Activated CD4-positive, alpha-beta memory T cell treated with anti-CD3 and anti-CD28 coated beads, Interleukin-2, amount 10 ng/mL, durations not matched to agents 7 days and 5 days (primary cell): ENCODE measurements at regions not wholly inside any gene's neighbourhood (a gene's known extent, or its start where the extent isn't known, plus 50 kb on each side); places are given as distances from the start of the nearest gene placed in this dataset.

Experiments
- CTCF ChIA-PET: fragments of 350-600 bp; sonication (Branson Sonifier 250); formaldehyde crosslinking; loops from one replicate; lab custom pipeline; 2021; ENCODE audit warnings: antibody characterized with exemption, inconsistent platforms; lab: Charles Lee
- POLR2A ChIA-PET: fragments of 350-600 bp; sonication (Branson Sonifier 250); formaldehyde crosslinking; loops from one replicate; lab custom pipeline; 2021; ENCODE audit warnings: antibody characterized with exemption; lab: Charles Lee
- DNase-seq: peaks from one replicate; pipeline ENCODE4 v3.0.0-alpha.2; 2020
- H3K27ac Mint-ChIP-seq: one replicate; pipeline ENCODE4 v1.8.0; 2021; ENCODE audit warnings: mild to moderate bottlenecking, mixed read lengths
- H3K27me3 Mint-ChIP-seq: one replicate; pipeline ENCODE4 v1.8.0; 2021; ENCODE audit warnings: mixed read lengths
- H3K36me3 Mint-ChIP-seq: one replicate; pipeline ENCODE4 v1.8.0; 2021; ENCODE audit warnings: low read depth, mixed read lengths
- H3K4me1 Mint-ChIP-seq: one replicate; pipeline ENCODE4 v1.8.0; 2021; ENCODE audit warnings: mixed read lengths
- H3K4me3 Mint-ChIP-seq: one replicate; pipeline ENCODE4 v1.8.0; 2021; ENCODE audit warnings: mild to moderate bottlenecking, mixed read lengths
- H3K9me3 Mint-ChIP-seq: one replicate; pipeline ENCODE4 v1.8.0; 2021; ENCODE audit warnings: mixed read lengths

DNA sequence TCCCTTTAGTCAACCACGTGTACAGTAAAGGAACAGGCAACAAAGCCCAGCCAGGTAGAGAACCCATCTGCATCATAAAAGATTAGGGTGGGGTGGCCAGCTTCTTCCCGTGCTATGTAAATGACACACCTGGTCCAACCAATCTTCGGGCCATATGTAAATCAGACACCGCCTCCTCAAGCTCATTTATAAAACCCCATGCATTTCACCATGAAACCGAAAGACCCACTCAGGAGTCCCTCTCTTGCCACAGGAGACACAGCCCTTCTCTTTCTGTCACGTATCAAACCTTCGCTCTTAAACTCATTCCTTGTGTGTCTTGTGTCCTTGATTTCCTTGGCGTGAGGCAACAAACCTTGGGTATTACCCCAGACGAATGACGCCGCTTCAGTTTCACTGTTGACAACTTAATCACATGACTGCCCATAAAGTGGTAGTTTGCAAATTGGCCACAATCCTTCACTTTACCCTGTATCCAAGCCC is 59.8 kb upstream of the TBPL2 start:
- CTCF ChIA-PET: no interaction called here
- Mint-ChIP-seq H3K27me3 (peaks cover 18% of the 10 kb centered on the region), H3K27ac (no peak overlapping the region), H3K9me3 (no peaks in the 10 kb centered on the region), H3K4me3 (no peak overlapping the region), H3K4me1 (no peaks in the 10 kb centered on the region), H3K36me3 (no peaks in the 10 kb centered on the region)
- no peak for DNase-seq
- POLR2A ChIA-PET: no interaction called here

DNA sequence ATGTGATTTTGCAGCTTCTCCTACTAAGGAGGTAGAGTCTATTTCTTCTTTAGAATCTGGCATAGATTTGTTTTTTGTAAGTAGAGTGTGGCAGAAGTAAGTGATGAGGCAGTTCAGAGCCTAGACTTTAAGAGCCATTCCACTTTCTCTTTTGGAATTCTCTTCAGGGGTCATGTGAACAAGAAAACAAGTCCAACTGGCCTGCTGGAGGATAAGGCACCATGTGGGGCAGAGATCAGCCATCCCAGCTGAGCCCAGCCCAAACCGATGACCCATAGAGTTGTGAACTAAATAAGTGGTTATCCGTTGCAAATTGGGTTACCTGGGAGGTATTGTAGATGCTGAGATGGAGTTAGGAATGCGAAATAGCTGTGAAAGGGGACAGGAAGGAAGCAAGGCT is 60.3 kb upstream of the TBPL2 start:
- Mint-ChIP-seq H3K36me3 (no peaks in the 10 kb centered on the region), H3K4me3 (no peak overlapping the region), H3K9me3 (no peaks in the 10 kb centered on the region), H3K27me3 (peaks cover 15% of the 10 kb centered on the region), H3K4me1 (no peaks in the 10 kb centered on the region), H3K27ac (no peak overlapping the region)
- no peak for DNase-seq
- ChIA-PET POLR2A (no interaction called here), CTCF (no interaction called here)

DNA sequence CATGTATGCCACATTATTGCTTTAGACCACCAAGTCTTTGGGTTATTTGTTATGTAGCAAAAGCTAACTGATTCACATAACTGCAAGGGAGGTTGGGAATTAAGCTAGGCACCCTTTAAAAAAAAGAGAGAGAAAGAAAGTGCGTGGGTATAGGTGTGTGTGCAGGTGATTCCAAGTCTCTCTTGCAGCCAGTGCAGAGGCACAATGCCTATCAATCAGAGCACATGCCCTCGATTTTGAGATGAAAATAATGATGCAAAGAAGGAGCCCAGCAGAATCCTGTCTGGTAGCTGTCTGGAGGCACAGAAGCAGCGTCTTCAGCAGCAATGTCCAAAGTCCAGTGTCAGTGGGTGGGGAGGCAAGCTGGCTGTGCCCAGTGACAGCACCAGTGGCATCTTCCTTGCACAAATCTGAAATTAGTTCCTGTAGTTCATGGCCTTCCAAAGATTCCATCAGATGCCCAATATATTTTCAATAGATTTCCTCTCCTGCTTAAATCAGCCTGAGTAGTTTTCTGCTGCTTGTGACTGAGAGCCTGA is 62.4 kb upstream of the TBPL2 start:
- Mint-ChIP-seq H3K4me1 (no peaks in the 10 kb centered on the region), H3K9me3 (no peaks in the 10 kb centered on the region), H3K4me3 (no peak overlapping the region), H3K27me3 (peaks cover 7% of the 10 kb centered on the region), H3K27ac (no peak overlapping the region), H3K36me3 (no peaks in the 10 kb centered on the region)
- ChIA-PET POLR2A (no interaction called here), CTCF (interaction anchor here (1.2 kb wide), 1 partner anchor 56 kb away, joined by 3 read pairs; no protein-coding TSS in a partner anchor)
- DNase-seq: no peak

DNA sequence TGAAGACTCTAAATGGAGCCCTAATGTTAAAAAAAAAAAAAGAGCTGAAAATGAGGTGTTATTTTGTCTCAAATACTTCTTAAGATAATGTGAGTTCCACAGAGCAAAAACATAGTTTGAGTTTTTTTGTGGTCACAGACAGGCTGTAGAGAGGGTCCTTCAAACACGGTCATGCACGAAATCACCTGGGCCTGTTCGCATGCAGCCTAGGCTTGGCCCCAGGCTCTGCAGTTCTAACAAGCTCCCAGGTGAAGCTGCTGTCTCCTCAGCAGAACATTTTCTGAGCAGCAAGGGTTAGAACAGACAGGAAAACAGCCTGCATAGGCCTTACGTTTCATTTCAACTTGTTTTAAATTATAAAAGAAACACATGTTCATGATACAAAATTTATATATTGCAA is 65.4 kb upstream of the TBPL2 start:
- no peaks in the 10 kb centered on the region for H3K36me3 Mint-ChIP-seq
- H3K4me1 Mint-ChIP-seq: no peaks in the 10 kb centered on the region
- CTCF ChIA-PET: no interaction called here
- POLR2A ChIA-PET: no interaction called here
- no peak overlapping the region for H3K27ac Mint-ChIP-seq
- no peak for DNase-seq
- H3K4me3 Mint-ChIP-seq: no peak overlapping the region
- no peaks in the 10 kb centered on the region for H3K9me3 Mint-ChIP-seq
- no peaks in the 10 kb centered on the region for H3K27me3 Mint-ChIP-seq

DNA sequence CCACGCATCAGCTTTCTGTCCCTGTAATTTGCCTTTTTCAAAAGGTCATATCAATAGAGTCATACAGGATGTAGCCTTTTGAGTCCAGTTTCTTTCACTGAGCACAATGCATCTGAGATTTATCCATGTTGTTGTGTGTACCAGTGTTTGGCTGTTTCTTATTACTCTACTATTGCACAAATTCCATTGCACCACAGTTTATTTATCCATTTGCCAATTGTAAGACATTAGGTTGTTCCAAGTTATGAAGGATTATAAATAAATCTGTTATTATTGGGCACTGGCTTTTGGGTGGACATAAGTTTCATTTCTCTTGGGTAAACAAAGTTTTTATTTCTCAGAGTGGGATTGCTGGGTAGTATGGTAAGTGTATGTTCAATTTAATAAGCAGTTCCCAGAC is 68.3 kb upstream of the TBPL2 start:
- H3K4me1 Mint-ChIP-seq: no peaks in the 10 kb centered on the region
- CTCF ChIA-PET: no interaction called here
- H3K27me3 Mint-ChIP-seq: no peaks in the 10 kb centered on the region
- H3K4me3 Mint-ChIP-seq: no peak overlapping the region
- H3K36me3 Mint-ChIP-seq: no peaks in the 10 kb centered on the region
- H3K27ac Mint-ChIP-seq: no peak overlapping the region
- H3K9me3 Mint-ChIP-seq: no peaks in the 10 kb centered on the region
- no peak for DNase-seq
- POLR2A ChIA-PET: no interaction called here

DNA sequence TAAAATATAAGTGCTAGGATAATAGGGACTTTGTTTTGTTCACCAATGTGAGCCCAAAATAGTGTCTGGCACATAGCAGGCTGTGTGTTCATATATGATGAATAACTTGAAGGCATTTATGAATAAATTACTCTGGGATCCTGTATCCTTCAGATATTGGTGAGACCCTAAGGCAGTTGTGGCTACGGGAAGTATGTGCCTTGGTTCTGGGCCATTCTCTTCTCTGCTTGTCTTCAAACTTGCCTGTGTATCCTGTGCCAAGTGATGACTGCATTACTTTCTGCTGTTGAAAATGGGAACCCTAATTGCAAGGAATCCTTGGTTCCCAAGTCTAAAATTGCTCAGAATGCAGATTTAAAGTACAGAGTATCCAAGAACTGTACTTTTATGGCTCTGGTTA is 67.6 kb upstream of the KTN1 start:
- no peak overlapping the region for H3K4me3 Mint-ChIP-seq
- ChIA-PET CTCF (interaction anchor here (1.4 kb wide), 1 partner anchor 66 kb away, joined by 5 read pairs; no protein-coding TSS in a partner anchor), POLR2A (no interaction called here)
- H3K27ac Mint-ChIP-seq: no peak overlapping the region
- no peaks in the 10 kb centered on the region for H3K36me3 Mint-ChIP-seq
- no peak for DNase-seq
- H3K9me3 Mint-ChIP-seq: no peaks in the 10 kb centered on the region
- H3K27me3 Mint-ChIP-seq: no peaks in the 10 kb centered on the region
- H3K4me1 Mint-ChIP-seq: no peaks in the 10 kb centered on the region

DNA sequence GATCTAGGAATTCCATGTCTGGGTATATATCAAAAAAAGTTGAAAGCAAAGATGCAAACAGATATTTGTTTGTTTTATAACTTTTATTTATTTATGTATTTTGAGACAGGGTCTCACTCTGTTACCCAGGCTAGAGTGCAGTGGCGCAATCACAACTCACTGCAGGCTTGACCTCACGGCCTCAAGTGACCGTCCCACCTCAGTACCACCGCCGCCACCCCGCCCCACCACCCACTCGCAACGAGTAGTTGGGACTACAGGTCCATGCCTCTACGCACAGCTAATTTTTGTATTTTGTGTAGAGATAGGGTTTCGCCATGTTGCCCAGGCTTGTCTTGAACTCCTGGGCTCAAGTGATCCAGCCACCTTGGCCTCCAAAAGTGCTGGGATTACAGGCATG is 66.5 kb upstream of the KTN1 start:
- Mint-ChIP-seq H3K4me1 (no peaks in the 10 kb centered on the region), H3K36me3 (no peaks in the 10 kb centered on the region), H3K27ac (no peak overlapping the region), H3K27me3 (no peaks in the 10 kb centered on the region), H3K9me3 (no peaks in the 10 kb centered on the region), H3K4me3 (no peak overlapping the region)
- DNase-seq: no peak
- ChIA-PET POLR2A (no interaction called here), CTCF (interaction anchor here (1.4 kb wide), 1 partner anchor 67 kb away, joined by 5 read pairs; no protein-coding TSS in a partner anchor)

DNA sequence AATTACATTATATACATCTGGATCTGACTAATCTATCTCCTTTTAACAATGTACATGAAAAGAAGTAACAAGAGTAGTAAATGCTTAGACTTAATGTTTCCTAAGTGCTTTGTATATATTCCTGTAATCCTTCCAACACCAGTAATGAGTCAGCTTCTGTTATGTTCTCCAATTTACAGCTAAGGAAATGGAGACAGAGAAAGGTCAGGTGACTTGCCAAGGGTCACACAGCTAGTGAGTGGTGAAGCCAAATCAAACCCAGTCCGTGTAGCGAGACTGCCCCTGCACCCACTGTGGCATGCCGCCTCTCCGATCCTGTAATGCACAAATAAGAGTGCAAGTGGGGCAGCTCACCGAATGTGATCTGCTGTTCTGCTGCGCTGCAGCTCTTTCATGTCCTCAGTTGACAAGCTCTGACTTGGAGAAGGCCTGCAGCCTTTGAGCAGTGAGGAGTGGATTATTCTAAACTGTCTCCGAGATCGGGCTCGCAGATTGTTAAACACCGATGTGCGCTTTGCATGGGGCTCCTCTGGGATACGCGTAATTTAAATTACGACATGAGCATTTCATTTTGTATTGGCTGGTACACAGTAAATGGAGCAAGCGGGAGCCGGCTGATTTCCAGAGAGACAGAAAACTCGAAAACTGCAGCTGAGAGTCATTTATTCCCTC is 65.1 kb upstream of the KTN1 start:
- ChIA-PET CTCF (no interaction called here), POLR2A (no interaction called here)
- Mint-ChIP-seq H3K9me3 (no peaks in the 10 kb centered on the region), H3K4me3 (no peak overlapping the region), H3K36me3 (no peaks in the 10 kb centered on the region), H3K27ac (no peak overlapping the region), H3K4me1 (no peaks in the 10 kb centered on the region), H3K27me3 (no peaks in the 10 kb centered on the region)
- no peak for DNase-seq

DNA sequence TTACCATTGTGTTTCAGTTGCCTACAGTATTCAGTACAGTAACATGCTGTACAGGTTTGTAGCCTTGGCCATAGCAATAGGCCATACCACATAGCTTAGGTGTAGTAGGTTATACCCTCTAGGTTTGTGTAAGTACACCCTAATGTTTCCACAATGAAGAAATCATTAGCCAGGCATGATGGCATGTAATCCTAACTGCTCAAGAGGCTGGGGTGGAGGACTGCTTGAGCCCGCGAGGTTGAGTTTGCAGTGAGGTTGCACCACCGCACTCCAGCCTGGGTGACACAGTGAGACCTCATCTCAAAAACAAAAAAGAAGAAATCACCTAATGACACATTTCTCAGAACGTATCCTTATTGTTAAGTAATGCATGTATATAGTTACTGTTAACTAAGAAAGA is 63.2 kb upstream of the KTN1 start:
- Mint-ChIP-seq H3K27me3 (peaks cover 5% of the 10 kb centered on the region), H3K36me3 (no peaks in the 10 kb centered on the region)
- CTCF ChIA-PET: no interaction called here

DNA sequence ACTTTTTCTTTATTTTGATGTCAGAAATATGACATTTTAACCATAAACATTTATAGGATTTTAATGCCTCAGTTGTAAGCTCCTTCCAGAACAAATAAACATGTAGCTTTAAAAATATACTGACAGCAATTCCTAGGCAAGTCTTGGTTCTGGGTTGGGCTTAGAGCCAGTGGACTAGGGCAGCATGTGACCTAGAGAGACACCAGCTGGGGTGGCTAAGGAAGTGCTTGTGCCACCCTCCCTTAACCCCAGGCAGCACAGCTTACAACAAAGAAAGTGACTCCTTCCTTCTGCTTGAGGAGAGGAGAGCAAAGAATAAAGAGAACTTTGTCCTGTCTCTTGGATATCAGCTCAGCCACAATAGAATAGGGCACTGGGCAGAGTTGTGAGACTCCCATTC is 61.6 kb upstream of the KTN1 start:
- Mint-ChIP-seq H3K4me3 (no peak overlapping the region), H3K36me3 (no peaks in the 10 kb centered on the region), H3K27ac (no peak overlapping the region), H3K4me1 (no peaks in the 10 kb centered on the region), H3K27me3 (peaks cover 5% of the 10 kb centered on the region), H3K9me3 (no peaks in the 10 kb centered on the region)
- ChIA-PET POLR2A (no interaction called here), CTCF (interaction anchor here (1.0 kb wide), 1 partner anchor 72 kb away, joined by 3 read pairs; no protein-coding TSS in a partner anchor)
- DNase-seq: no peak

More for the DNA sequence above, 63.2 kb upstream of the KTN1 start:
- Mint-ChIP-seq H3K27ac (no peak overlapping the region), H3K9me3 (no peaks in the 10 kb centered on the region), H3K4me1 (no peaks in the 10 kb centered on the region), H3K4me3 (no peak overlapping the region)
- POLR2A ChIA-PET: no interaction called here
- DNase-seq: no peak

DNA sequence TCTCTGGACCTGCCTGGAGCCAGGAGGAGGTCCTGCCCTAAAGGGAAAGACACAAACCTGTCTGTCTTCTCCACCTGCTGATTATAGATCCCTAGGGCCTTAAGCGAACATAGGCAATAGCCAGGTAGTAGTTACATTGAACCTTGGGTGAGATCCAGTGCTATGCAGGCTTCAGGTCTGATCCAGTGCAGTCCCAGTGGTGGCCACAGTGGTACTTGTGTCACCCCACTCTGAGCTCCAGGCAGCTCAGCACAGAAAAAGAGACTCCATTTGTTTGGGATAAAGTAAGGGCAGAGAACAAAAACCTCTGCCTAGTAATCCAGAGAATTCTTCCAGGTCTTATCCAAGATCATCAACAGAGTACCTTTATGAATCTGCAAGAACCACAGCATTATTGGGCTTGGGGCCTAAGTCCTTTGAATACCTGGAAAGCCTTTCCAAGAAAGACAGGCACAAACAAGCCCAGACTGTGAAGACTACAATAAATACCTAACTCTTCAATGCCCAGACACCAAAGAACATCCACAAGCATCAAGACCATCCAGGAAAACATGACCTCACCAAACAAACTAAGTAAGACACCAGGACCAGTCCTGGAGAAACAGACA is 60.4 kb upstream of the KTN1 start:
- no peaks in the 10 kb centered on the region for H3K4me1 Mint-ChIP-seq
- no peak overlapping the region for H3K4me3 Mint-ChIP-seq
- H3K9me3 Mint-ChIP-seq: no peaks in the 10 kb centered on the region
- no peaks in the 10 kb centered on the region for H3K36me3 Mint-ChIP-seq
- H3K27me3 Mint-ChIP-seq: peaks cover 5% of the 10 kb centered on the region
- CTCF ChIA-PET: no interaction called here
- H3K27ac Mint-ChIP-seq: no peak overlapping the region
- POLR2A ChIA-PET: no interaction called here
- no peak for DNase-seq

DNA sequence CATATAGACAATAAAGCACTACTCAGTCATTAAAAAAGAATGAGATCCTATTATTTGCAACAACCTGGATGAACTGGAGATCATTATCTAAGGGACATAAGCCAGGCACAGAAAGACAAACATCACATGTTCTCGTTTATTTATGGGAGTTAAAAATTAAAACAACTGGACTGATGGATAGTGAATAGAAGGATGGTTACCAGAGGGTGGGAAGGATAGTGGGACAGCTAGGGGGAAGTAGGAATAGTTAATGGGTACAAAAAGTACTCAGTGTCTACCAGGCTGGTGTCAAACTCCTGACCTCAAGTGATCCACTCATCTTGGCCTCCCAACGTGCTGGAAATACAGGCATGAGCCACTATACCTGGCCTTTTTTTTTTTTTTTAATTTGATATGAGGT is 56.7 kb upstream of the KTN1 start:
- DNase-seq: no peak
- no peak overlapping the region for H3K4me3 Mint-ChIP-seq
- no peaks in the 10 kb centered on the region for H3K36me3 Mint-ChIP-seq
- H3K27me3 Mint-ChIP-seq: peaks cover 5% of the 10 kb centered on the region
- H3K4me1 Mint-ChIP-seq: no peaks in the 10 kb centered on the region
- CTCF ChIA-PET: interaction anchor here (0.7 kb wide), 1 partner anchor 143 kb away, joined by 3 read pairs; no protein-coding TSS in a partner anchor
- H3K9me3 Mint-ChIP-seq: no peaks in the 10 kb centered on the region
- H3K27ac Mint-ChIP-seq: no peak overlapping the region
- POLR2A ChIA-PET: no interaction called here
